HepG2 (cell line): ENCODE measurements at regions not wholly inside any gene's neighbourhood (a gene's known extent, or its start where the extent isn't known, plus 50 kb on each side); places are given as distances from the start of the nearest gene placed in this dataset.
"Not testable (repeated sequence)": the region's sequence is repeated elsewhere in the genome, so short reads cannot be mapped to it uniquely, and the experiment has no call there.

ENCODE experiments used
- ATAC-seq: fragments of 200-7000 bp; cut with Tn5 transposase; 3 replicates; pipeline ENCODE4 v1.9.1; 2020; ENCODE audit warnings: mild to moderate bottlenecking, moderate library complexity
- BruUV-seq: library from RNA; stranded (reverse); fragments of 400-500 nt; replicated peaks from 2 replicates; lab custom pipeline; 2021; lab: Mats Ljungman, UMichigan
- CTCF ChIA-PET: fragments of 300-600 bp; formaldehyde crosslinking; extraction: SDS; loops from one replicate; lab custom pipeline; 2021; ENCODE audit warnings: low total read pairs, inconsistent platforms, low intra/inter-chr PET ratio; lab: Yijun Ruan, JAX
- POLR2A ChIA-PET: fragments of 350-600 bp; sonication (Branson Sonifier 250); formaldehyde crosslinking; loops from one replicate; lab custom pipeline; 2020; ENCODE audit warnings: antibody characterized with exemption, inconsistent platforms; lab: Yijun Ruan, JAX
- DNase-seq: peaks from one replicate; pipeline ENCODE4 v3.0.0-alpha.2; 2015; ENCODE audit warnings: low spot score
- FAIRE-seq: peaks from 3 replicates; lab custom pipeline; 2011; peaks lifted over from hg19 to GRCh38; lab: Jason Lieb, UNC
- H2AFZ ChIP-seq: one replicate; pipeline ENCODE4 v1.6.1; 2011; ENCODE audit warnings: low read length, inconsistent platforms
- H3K27ac ChIP-seq: fragments of 300-600 bp; 3 replicates; pipeline ENCODE4 v1.8.0; 2011; ENCODE audit warnings: mixed run types, mild to moderate bottlenecking, mixed read lengths, low read length, inconsistent platforms; ENCODE audit not compliant: insufficient read depth; ENCODE audit errors: extremely low read length
- H3K27me3 ChIP-seq, 2 experiments: fragments of 200-600 bp in 1 of 2; 2 replicates in 1 of 2; 3 replicates in 1 of 2; pipeline versions ENCODE4 v1.6.0 to v1.8.0; 2011; ENCODE audit warnings: low read length in 2 of 2, mild to moderate bottlenecking in 2 of 2, moderate library complexity in 2 of 2, inconsistent platforms in 1 of 2; ENCODE audit not compliant: insufficient read depth in 2 of 2, control insufficient read depth in 1 of 2
- H3K36me3 ChIP-seq, 2 experiments: fragments of 200-600 bp in 1 of 2; replicated peaks in 1 of 2; 2 replicates in 1 of 2; 3 replicates in 1 of 2; pipeline versions ENCODE4 v1.5.1 to v1.8.0; 2011; ENCODE audit warnings: low read length in 2 of 2, inconsistent platforms in 1 of 2; ENCODE audit not compliant: insufficient read depth in 2 of 2, control insufficient read depth in 1 of 2
- H3K4me1 ChIP-seq: 2 replicates; pipeline ENCODE4 v1.5.1; 2012; ENCODE audit warnings: low read length, inconsistent platforms; ENCODE audit not compliant: insufficient read depth
- H3K4me2 ChIP-seq: 2 replicates; pipeline ENCODE4 v1.6.0; 2011; ENCODE audit warnings: low read depth, low read length, inconsistent platforms
- H3K4me3 ChIP-seq, 3 experiments: fragments of 200-600 bp in 1 of 3; sonication (generic), shearing (Covaris generic) in 1 of 3; replicated peaks in 1 of 3; 2 replicates each; pipeline ENCODE4 v1.5.1; 2011 to 2016; ENCODE audit warnings: low read length in 3 of 3, inconsistent platforms in 2 of 3, low read depth in 2 of 3, mild to moderate bottlenecking in 2 of 3, control low read depth in 1 of 3, mixed read lengths in 1 of 3; ENCODE audit not compliant: insufficient read depth in 1 of 3
- H3K79me2 ChIP-seq: one replicate; pipeline ENCODE4 v1.6.1; 2011; ENCODE audit warnings: low read length, inconsistent platforms; ENCODE audit not compliant: insufficient read depth
- H3K9ac ChIP-seq: 2 replicates; pipeline ENCODE4 v1.6.0; 2011; ENCODE audit warnings: mild to moderate bottlenecking, low read depth, low read length, inconsistent platforms; ENCODE audit not compliant: insufficient read depth
- H3K9me3 ChIP-seq: 2 replicates; pipeline ENCODE4 v1.5.1; 2012; ENCODE audit warnings: mild to moderate bottlenecking, low read length
- H4K20me1 ChIP-seq: 2 replicates; pipeline ENCODE4 v1.6.0; 2011; ENCODE audit warnings: inconsistent platforms, mild to moderate bottlenecking, low read length, moderate library complexity; ENCODE audit not compliant: insufficient read depth
- XRCC5 ChIP-seq: fragments of 200-400 bp; formaldehyde crosslinking; optimal IDR thresholded peaks from 2 replicates; pipeline ENCODE3; 2017; ENCODE audit warnings: mild to moderate bottlenecking, low read length
- WGBS: methylation state at CpG from one replicate; pipeline ENCODE4 v1.1.6; 2017; ENCODE audit warnings: low lambda C conversion rate; 5-methylcytosine and 5-hydroxymethylcytosine counted together
- in situ Hi-C: cut with HindIII; loops from 2 replicates; pipeline ENCODE4 v1.10.0; 2017; ENCODE audit warnings: low pct_unique_long_range_greater_than_20kb; ENCODE audit not compliant: extremely low pct_ligation_motif_present
- intact Hi-C: fragments of 100-400 bp; cut with micrococcal nuclease; formaldehyde crosslinking; loops from one replicate; pipeline ENCODE4 v1.10.0; 2022; ENCODE audit not compliant: unreplicated experiment

DNA sequence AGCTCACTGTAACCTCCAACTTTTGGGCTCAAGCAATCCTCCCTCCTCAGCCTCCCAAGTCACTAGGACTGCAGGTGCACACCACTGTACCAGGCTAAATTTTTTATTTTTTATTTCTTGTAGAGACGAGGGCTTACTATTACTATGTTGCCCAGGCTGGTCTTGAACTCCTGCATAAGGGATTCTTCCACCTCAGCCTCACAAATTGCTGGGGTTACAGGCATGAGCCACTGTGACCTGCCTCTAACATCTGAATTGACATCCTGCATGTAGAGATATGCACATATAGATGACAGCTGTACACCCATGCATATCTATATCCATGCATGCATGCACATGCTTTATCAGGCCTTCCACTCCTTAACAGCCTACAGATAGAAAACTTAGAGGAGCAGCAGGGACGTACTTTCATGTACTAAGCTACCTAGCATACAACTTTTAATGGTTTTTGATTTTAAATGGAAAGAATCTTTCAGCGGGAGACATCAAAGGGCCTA is 740.9 kb upstream of the TPTE start:
- POLR2A ChIA-PET: no interaction called here
- in situ Hi-C loops: no loop called here
- H3K36me3 ChIP-seq: no peaks in the 10 kb centered on the region
- H3K4me2 ChIP-seq: no peak overlapping the region
- no peak overlapping the region for H3K9ac ChIP-seq
- H4K20me1 ChIP-seq: no peaks in the 10 kb centered on the region
- CTCF ChIA-PET: no interaction called here
- TF ChIP-seq XRCC5: no peak
- DNase-seq: no peak
- no peak overlapping the region for H3K4me3 ChIP-seq
- H3K9me3 ChIP-seq: peaks cover 98% of the 10 kb centered on the region
- H2AFZ ChIP-seq: no peak overlapping the region
- H3K27me3 ChIP-seq: no peaks in the 10 kb centered on the region
- H3K79me2 ChIP-seq: no peaks in the 10 kb centered on the region
- FAIRE-seq: no peak
- BruUV-seq: no TSS peak
- no peaks in the 10 kb centered on the region for H3K4me1 ChIP-seq
- intact Hi-C loops: no loop called here
- no peak for ATAC-seq
- 13% methylated on average over 3 of the region's 3 CpGs for WGBS
- no peak overlapping the region for H3K27ac ChIP-seq

DNA sequence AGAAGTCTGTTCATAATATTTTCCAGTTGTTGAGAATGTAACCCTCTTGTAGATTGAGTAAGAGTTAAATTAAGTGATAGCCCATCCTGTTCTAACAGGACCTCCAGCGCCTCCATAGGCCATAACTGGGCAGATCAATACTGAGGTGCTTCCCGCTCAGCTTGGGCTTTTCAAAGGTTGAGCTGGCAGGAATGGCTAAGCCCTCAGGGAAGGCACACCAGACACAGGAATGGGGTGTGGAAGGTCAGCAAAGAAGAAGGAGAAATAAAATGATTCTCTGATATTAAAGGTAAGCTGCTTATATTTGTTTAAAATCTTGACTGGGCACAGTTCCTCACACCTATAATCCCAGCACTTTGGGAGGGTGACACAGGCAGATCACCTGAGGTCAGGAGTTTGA is 737.8 kb upstream of the TPTE start:
- CTCF ChIA-PET, in situ Hi-C loops, H3K36me3 ChIP-seq, H3K79me2 ChIP-seq, ATAC-seq, DNase-seq, H4K20me1 ChIP-seq, intact Hi-C loops, FAIRE-seq, H3K27ac ChIP-seq, POLR2A ChIA-PET, H3K9ac ChIP-seq, H3K4me2 ChIP-seq, H3K4me3 ChIP-seq, BruUV-seq, H3K4me1 ChIP-seq, H2AFZ ChIP-seq, H3K27me3 ChIP-seq: not testable (repeated sequence)
- H3K9me3 ChIP-seq: peaks cover 99% of the 10 kb centered on the region
- WGBS: 4% methylated on average over 2 of the region's 2 CpGs

DNA sequence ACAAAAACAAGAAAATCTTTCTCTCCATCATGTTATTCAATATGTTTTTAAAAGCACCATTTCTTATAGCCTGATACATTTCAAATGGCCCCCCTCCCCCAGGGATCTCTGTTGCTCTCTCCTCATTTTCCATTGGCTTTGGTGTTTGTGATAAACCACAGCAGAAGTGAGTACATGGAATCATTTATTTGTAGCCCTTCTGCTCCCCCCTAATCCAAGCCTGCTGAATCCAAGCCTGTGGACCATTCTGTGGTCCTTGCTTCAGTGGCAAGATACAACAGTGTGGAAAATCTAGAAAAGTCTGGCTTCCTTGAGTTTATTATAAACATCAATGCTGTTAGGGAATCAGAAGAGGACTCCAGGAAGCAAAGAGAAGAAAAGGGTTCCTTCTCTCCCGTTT is 737.2 kb upstream of the TPTE start:
- ATAC-seq, H3K4me2 ChIP-seq, H2AFZ ChIP-seq, POLR2A ChIA-PET, H3K4me1 ChIP-seq, BruUV-seq, DNase-seq, H3K27ac ChIP-seq, H3K27me3 ChIP-seq, in situ Hi-C loops, H3K36me3 ChIP-seq, H3K4me3 ChIP-seq, H3K79me2 ChIP-seq, H4K20me1 ChIP-seq, intact Hi-C loops, H3K9ac ChIP-seq, FAIRE-seq, CTCF ChIA-PET: not testable (repeated sequence)
- peaks cover 99% of the 10 kb centered on the region for H3K9me3 ChIP-seq
- WGBS: 2% methylated on average over 1 of the region's 1 CpG

DNA sequence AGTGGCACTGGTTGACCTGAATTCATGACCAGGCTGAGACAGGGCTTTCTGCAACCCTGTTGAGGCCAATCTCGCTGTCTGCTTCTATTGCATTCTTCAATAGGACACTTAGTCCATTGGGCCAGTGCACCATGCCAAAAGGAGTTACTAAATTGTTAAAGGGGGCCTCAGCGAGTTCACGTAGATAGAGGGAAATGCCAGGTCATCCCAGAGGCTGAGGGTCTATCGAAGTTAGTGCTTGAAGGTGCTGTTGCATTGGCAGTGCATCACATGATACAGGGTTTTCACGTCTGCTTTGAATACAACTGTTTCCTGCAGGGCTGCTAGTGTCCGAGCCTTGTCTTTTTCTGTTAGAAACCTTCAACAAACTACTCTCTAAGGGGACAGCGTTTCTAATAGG is 735.3 kb upstream of the TPTE start:
- H3K79me2 ChIP-seq, H3K4me3 ChIP-seq, H3K27me3 ChIP-seq, H3K4me2 ChIP-seq, H4K20me1 ChIP-seq, H3K27ac ChIP-seq, H3K9ac ChIP-seq, H2AFZ ChIP-seq, H3K36me3 ChIP-seq, FAIRE-seq, ATAC-seq, in situ Hi-C loops, intact Hi-C loops, DNase-seq, POLR2A ChIA-PET, CTCF ChIA-PET, H3K4me1 ChIP-seq, BruUV-seq: not testable (repeated sequence)
- WGBS: 2% methylated on average over 7 of the region's 7 CpGs
- H3K9me3 ChIP-seq: peaks cover 100% of the 10 kb centered on the region
